GM12892 (cell line): ENCODE measurements at regions not wholly inside any gene's neighbourhood (a gene's known extent, or its start where the extent isn't known, plus 50 kb on each side); places are given as distances from the start of the nearest gene placed in this dataset.

Experiments used
- POLR2A ChIP-seq: IDR thresholded peaks from 2 replicates; pipeline ENCODE4 v1.6.1; 2011; ENCODE audit warnings: low read depth, low read length, control low read depth
- POLR2AphosphoS5 ChIP-seq: IDR thresholded peaks from 2 replicates; pipeline ENCODE4 v1.6.1; 2011; ENCODE audit warnings: low read depth, low read length, control low read depth
- TAF1 ChIP-seq: IDR thresholded peaks from 2 replicates; pipeline ENCODE4 v1.6.1; 2011; ENCODE audit warnings: low read depth, mild to moderate bottlenecking, control low read depth, low read length, borderline replicate concordance

DNA sequence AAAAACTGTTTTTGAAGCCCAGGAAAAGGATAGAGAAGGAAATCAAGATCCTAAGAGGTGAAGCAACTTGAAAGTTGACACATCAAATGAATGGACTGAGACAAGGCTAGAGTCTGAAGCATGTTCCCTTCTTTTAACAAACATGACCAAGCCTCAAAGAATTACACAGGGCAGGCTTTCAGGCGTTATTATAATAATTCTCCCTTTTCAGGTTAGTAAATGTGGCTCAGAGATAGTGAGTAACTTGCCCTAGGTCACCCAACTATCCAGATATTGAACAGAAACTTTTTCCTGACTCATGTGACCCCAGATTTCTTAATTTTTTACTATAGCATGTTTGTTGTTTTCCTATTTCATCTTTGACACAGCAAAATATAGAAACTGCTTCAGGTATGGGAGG, 91.7 kb downstream of the PPP1R2C start:
- no peak for TF ChIP-seq POLR2AphosphoS5
- TF ChIP-seq TAF1: no peak
- no peak for TF ChIP-seq POLR2A
